Mucosa of descending colon (tissue), 3 donors: ENCODE measurements at regions not wholly inside any gene's neighbourhood (a gene's known extent, or its start where the extent isn't known, plus 50 kb on each side); places are given as distances from the start of the nearest gene placed in this dataset.

Experiments
- ATAC-seq: fragments of 200-7000 bp; cut with Tn5 transposase; one replicate; pipeline ENCODE4 v1.9.1; 2020; ENCODE audit warnings: mild to moderate bottlenecking, moderate library complexity
- DNase-seq, 3 donors: peaks; one replicate each; pipeline ENCODE4 v3.0.0-alpha.2; 2020
- H3K36me3 ChIP-seq: fragments of 200-600 bp; one replicate; pipeline ENCODE4 v1.8.0; 2021; ENCODE audit warnings: low read depth, mild to moderate bottlenecking
- H3K4me1 ChIP-seq: fragments of 200-600 bp; one replicate; pipeline ENCODE4 v1.8.0; 2021; ENCODE audit warnings: low read depth, mild to moderate bottlenecking
- H3K4me3 ChIP-seq: fragments of 200-600 bp; one replicate; pipeline ENCODE4 v1.8.0; 2021; ENCODE audit warnings: mild to moderate bottlenecking
- H3K9me3 ChIP-seq: fragments of 200-600 bp; one replicate; pipeline ENCODE4 v1.8.0; 2021; ENCODE audit warnings: mild to moderate bottlenecking
- CTCF ChIP-seq: fragments of 200-600 bp; IDR thresholded peaks from one replicate; pipeline ENCODE4 v1.8.0; 2022; ENCODE audit warnings: antibody characterized with exemption, mild to moderate bottlenecking
- intact Hi-C, 2 donors: fragments of 100-400 bp; cut with DNase I in 1 of 2; cut with micrococcal nuclease in 1 of 2; formaldehyde crosslinking; loops; one replicate each; pipeline versions ENCODE4 v1.11.0 to v1.11.1; 2022; cut with DNase I, micrococcal nuclease
- donor health status: DM: no; HTN: no; CAD: no; lungs with moderate emphysema.
- donor health status: DM: no; HTN: no; CAD: no.
- donor health status: DM: no; HTN: yes; CAD: no.

DNA sequence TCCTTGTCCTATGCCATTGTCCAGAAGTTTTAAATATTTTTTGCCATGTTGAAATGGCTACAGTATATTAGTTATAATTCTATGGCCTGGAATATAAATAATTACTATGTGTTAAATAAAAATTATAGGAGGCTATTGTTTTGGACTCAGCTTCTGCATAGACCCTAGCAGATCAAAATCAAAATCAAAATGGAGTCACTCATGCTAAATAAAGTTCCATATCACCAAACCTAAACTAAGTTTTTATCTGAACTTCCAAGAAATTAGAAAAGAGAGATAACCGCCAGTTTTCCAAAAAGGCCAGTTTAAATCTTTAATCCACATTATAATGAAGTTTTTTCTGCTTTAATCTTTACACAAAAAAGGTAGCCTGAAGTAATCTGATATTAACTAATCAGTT is 227.8 kb upstream of the P2RY1 start:
- DNase-seq, result no peak
- intact Hi-C loops, result no loop called here
- H3K4me1 ChIP-seq, result no peaks in the 10 kb centered on the region
- no peak overlapping the region for H3K4me3 ChIP-seq
- peaks cover 14% of the 10 kb centered on the region for H3K9me3 ChIP-seq
- H3K36me3 ChIP-seq, result no peaks in the 10 kb centered on the region
- ATAC-seq, result no peak
- no peak for TF ChIP-seq CTCF

GRCh38 chr3:152608696-152609594 is 226.0 kb upstream of the P2RY1 start:
- ATAC-seq (no peak), DNase-seq (no peak)
- Histone ChIP-seq H3K4me3 (no peak overlapping the region), H3K4me1 (no peaks in the 10 kb centered on the region), H3K36me3 (no peaks in the 10 kb centered on the region), H3K9me3 (peaks cover 4% of the 10 kb centered on the region)
- no peak for TF ChIP-seq CTCF
- intact Hi-C loops, result no loop called here

DNA sequence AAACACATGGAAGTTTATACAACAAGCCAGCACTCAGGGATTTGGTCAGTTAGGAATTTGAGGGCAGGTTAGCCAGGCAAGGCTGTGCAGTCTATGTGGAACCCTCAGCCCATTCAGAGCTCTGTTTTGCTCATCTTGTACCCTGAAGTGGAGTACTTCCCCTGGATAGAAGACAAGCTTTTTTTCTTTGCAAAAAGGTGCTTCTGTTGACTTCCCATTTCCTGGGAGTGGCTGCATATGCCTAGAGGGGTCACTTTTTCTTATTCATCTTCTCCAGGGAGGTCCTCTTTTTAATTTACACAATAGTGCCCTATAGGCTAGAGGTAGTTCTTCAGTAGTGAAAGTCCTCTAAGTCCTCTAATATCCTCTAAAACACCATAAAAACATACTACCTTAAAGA is 225.0 kb upstream of the P2RY1 start:
- Histone ChIP-seq H3K9me3 (no peaks in the 10 kb centered on the region), H3K4me3 (no peak overlapping the region), H3K4me1 (no peaks in the 10 kb centered on the region), H3K36me3 (no peaks in the 10 kb centered on the region)
- no peak for ATAC-seq
- no peak for TF ChIP-seq CTCF
- no peak for DNase-seq
- intact Hi-C loops, result no loop called here

DNA sequence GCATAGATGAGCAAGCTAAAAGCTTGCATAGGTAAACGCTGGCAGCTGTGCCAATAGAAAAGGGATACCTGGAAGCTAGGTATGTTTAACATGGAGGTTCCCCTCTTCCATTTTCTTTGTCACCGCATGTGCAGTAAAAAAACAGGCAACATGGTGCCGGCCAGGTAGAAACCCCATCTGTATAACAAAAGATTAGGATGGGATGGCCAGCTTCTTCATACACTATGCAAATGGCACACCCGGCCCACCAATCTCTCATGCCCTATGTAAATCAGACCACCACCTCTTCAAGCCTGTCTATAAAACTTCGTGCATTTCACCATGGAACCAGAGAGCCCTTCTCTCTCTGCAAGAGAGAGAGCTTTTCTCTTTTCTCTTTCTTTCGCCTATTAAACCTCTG is 224.3 kb upstream of the P2RY1 start:
- H3K36me3 ChIP-seq, result no peaks in the 10 kb centered on the region
- no peak for ATAC-seq

DNA sequence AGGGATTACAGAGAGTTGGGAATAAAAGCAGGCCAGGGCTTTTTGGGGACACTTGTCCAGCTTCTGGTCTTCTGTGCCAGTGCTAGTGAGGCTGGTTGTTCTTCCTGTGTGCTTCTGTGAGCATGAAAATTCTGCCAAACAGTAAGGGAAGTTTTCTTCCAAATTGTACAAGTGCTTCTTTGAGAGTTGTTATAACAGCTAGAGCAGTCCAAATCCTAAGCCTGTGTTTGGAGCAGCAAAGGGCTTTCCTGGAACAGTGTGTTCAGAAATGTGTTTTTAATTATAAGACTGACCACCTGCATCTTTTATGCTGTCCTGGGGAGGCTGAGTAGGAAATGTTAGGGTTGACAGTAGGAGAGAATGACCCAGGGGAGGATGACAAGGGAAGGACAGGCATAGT is 223.0 kb upstream of the P2RY1 start:
- Histone ChIP-seq H3K4me1 (no peaks in the 10 kb centered on the region), H3K9me3 (no peaks in the 10 kb centered on the region), H3K36me3 (no peaks in the 10 kb centered on the region), H3K4me3 (no peak overlapping the region)
- intact Hi-C loops, result no loop called here
- TF ChIP-seq CTCF, result no peak
- DNase-seq (no peak), ATAC-seq (no peak)

More for the DNA sequence above, 224.3 kb upstream of the P2RY1 start:
- TF ChIP-seq CTCF, result no peak
- DNase-seq, result no peak
- Histone ChIP-seq H3K9me3 (no peaks in the 10 kb centered on the region), H3K4me1 (no peaks in the 10 kb centered on the region), H3K4me3 (no peak overlapping the region)
- intact Hi-C loops, result no loop called here
